ENCODE measurements at regions not wholly inside any gene's neighbourhood (a gene's known extent, or its start where the extent isn't known, plus 50 kb on each side); places are given as distances from the start of the nearest gene placed in this dataset.
A peak's percentile ranks its signal among the peaks of the same experiment; 100 is the strongest.

DNA sequence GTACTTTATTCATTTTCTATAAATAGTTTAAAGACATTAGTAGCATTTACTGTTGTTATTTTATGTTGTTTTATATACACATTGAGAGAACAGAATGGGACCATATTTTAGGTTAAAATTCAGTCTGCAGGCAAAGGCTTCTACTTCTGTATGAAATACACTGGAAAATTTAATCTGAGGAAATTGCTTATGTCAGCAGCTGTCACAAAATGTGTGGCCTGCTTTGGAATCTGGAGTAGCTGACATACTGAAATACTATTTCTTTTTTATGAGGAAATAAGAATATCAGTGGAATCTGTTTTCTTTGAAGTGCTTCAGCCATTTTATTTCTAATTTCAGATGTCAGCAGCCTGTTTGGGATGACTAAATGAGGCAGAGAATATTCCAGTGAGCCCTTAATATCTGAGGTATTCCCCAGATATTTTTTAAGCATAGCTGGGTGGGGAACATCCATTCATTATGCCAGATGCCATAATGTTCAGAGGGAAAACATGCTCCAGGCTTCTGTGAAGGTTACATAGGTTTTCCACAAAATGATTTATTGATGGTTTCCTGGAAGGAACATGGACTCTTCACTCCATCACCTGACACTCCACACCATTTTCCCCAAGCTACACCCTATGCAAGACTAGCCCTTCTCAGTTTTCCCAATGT is 267.1 kb downstream of the ARL4A start:
- DNase-seq = no peak
- in situ Hi-C loops (cut with HindIII; ENCODE audit: low pct_ligation_motif_present, low pct_unique_long_range_greater_than_20kb, low sequenced_read_pairs) = no loop called here

DNA sequence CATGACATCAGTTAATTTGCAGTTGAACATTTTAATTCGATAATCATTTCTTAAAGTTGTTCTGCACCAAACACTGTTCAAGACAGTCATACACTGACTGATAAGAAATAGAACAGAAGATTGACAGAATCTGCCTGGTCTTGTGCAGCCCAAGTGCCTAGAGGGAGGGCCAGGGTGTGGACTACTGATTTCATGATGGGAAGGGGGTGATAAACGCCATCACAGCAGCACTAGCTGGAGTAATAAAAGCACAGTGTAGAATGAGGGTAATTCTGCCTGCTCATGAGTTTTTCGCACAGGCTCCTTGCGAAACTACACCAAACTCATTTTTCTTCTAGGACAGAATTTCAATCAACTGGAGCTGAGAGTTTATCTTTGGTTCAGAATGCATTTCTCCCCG is 270.1 kb downstream of the ARL4A start:
- DNase-seq = no peak
- in situ Hi-C loops (cut with HindIII; ENCODE audit: low pct_ligation_motif_present, low pct_unique_long_range_greater_than_20kb, low sequenced_read_pairs) = no loop called here

DNA sequence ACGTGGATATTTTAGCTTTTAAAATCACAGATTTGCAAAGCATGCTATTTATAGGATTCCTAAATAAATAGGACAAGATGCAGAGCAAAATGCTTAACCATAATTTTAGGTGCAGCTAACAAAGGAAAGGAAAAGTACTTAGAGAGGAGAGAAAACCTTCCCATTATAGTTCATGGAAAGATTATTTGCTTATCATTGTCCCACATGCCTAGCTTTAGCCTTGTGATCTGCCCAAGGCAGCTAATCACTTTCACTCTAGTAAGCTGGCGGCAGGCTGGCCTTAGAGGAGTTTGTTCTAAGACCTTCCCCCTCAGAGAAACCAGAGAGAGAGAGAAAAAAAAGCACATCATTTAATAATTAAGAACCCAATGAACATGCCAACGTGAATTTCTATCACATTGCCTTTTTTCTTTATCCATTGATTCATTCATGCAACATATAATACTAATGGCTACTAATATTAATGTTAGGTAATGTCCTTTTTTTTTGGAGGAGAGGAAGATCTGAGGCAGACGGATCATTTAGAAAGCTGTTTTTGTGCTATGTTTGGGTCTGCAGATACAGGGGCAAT is 274.6 kb downstream of the ARL4A start:
- in situ Hi-C loops (cut with HindIII; ENCODE audit: low pct_ligation_motif_present, low pct_unique_long_range_greater_than_20kb, low sequenced_read_pairs) = no loop called here
- DNase-seq = no peak

DNA sequence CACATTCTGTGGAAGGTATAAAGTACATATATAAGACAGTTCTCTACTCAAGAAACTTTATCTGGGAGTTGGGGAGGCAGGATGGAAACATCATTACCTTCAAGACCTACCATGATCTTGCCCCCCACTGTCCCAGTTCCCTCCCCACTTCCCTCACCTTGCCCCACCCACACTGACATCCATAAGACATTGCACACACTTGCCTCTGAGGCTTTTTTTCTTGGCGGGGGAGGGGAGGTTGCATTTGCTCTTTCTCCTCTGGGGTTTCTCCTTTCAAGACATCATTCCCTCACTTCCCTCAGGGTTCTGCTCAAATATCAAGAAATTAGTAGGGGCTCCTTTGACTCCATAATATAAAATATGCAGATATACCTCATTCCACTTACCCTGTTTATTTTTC is 276.0 kb downstream of the ARL4A start:
- DNase-seq = no peak
- in situ Hi-C loops (cut with HindIII; ENCODE audit: low pct_ligation_motif_present, low pct_unique_long_range_greater_than_20kb, low sequenced_read_pairs) = no loop called here

DNA sequence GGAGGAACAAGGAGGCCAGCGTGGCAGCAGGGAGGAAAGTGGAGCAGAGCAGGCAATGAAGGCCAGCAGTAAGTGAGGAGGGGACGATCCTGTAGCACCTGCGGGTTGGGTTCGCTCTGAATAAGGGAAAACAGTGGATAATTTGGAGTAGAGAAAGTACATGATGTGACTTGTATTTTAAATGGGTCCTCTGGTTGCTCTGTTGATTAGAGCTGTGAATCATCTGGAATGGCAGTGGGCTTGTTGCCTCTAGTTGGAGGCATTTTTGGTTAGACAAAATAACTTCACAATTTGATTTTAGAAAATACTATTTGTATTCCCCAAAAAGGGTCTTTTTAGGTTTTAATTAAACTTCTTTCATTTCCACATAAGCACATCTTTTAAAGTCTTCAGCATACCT is 277.4 kb downstream of the ARL4A start:
- in situ Hi-C loops (cut with HindIII; ENCODE audit: low pct_ligation_motif_present, low pct_unique_long_range_greater_than_20kb, low sequenced_read_pairs) = no loop called here
- no peak for DNase-seq

DNA sequence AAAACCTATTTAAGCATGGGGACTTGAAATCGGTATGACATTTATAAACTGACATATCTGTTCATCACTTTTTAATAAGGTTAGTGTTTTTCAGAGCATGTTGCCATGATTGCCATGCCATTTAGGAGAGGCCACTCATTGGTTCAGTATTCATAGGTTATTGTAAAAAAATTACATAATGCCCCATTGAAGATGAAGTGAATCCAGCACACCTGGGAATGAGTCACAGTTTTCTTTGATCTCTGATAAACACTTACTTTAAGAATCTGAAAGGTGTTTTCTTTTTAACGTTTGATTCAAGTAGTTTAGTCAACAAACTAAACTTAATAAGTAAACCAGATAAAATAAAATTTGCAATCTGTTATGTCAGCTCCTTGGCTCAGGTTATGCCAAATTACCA is 278.3 kb downstream of the ARL4A start:
- DNase-seq = no peak
- in situ Hi-C loops (cut with HindIII; ENCODE audit: low pct_ligation_motif_present, low pct_unique_long_range_greater_than_20kb, low sequenced_read_pairs) = no loop called here

DNA sequence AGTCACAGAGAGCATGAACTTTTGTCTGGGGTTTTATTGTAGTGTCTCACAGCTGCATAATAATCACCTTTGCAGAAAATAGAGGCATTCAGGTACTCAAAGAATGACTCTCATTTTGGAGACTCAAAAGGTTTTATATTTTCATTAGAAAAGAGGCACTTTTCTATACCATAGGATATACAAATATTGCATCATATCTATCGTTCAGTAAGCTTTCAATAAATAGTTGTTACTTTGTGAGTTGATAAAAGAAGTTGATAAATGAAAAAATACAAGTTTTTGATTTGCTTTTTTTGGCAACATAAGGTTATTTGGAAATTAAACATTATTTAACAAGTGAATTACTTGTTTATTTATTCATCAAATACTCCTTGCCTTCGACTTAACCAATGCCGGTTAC is 279.9 kb downstream of the ARL4A start:
- DNase-seq = no peak
- in situ Hi-C loops (cut with HindIII; ENCODE audit: low pct_ligation_motif_present, low pct_unique_long_range_greater_than_20kb, low sequenced_read_pairs) = no loop called here

DNA sequence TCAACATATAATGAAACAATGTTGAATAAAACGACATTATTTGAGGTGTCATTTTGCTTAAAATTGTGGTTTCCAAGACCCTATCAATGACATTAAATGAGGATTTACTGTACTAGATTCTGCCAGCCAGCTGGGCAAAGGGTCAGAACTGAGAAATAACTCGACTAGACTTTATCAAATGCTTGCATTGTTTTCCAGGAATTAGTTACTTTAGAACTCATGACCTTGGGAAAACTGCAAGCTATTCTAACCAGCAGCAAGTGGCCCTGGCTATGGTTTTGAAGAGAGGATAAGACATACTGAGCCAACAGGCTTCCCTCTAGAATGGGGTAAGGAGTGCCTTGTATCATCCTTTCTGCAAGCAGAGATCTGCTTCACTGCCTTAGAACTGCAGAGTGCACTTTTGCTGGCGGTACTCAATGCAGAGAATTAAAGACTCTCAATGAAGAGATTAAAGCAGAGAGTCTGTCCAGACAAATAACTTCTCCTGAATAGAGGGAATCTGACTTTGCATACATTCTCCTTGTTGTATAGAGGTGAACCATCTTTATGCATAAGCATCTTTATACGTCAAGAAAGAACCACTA is 281.5 kb downstream of the ARL4A start:
- in situ Hi-C loops (cut with HindIII; ENCODE audit: low pct_ligation_motif_present, low pct_unique_long_range_greater_than_20kb, low sequenced_read_pairs) = no loop called here

DNA sequence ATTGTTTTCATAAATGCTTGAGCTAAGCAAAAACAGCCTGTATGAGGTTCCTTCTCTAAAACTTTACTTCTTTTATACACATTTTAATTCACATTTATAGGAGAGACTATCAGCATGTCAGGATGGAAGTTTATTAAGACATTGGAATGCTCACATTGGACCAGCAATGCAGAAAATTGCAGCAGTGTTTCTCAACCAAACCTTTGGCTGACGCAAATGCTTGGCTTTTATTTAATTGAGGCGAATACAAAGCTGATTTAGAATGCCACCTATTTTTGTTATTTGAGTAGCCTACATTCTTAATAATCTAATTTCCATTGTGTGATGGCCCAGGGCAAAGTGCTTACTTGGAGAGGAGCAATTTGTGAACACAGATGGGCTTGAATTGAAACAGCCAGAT is 283.2 kb downstream of the ARL4A start:
- no peak for DNase-seq
- in situ Hi-C loops (cut with HindIII; ENCODE audit: low pct_ligation_motif_present, low pct_unique_long_range_greater_than_20kb, low sequenced_read_pairs) = no loop called here

More for the DNA sequence above, 281.5 kb downstream of the ARL4A start:
- DNase-seq = no peak

DNA sequence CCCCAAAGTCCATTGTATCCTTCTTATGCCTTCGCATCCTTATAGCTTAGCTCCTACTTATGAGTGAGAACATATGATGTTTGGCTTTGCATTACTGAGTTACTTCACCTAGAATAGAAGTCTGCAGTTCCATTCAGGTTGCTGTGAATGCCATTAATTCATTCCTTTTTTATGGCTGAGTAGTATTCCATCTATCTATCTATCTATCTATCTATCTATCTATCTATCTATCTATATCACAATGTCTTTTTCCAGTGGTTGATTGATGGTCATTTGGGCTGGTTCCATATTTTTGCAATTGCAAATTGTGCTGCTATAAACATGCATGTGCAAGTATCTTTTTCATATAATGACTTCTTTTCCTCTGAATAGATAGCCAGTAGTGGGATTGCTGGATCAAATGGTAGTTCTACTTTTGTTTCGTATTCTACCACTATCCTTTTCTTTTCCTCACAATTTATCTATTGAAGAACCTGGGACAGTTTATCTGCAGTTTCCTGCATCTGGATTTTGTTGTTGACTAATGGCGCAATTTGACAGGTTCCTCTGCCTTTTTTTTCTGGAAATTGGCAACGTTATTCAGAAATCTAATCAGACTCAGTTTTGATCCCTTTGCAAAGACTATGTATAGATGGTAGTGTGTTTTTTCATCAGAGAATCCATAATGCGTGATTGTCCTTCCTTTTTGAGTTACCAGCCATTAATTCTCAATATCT is 287.2 kb downstream of the ARL4A start:
- in situ Hi-C loops (cut with HindIII; ENCODE audit: low pct_ligation_motif_present, low pct_unique_long_range_greater_than_20kb, low sequenced_read_pairs) = no loop called here
- no peak for DNase-seq

DNA sequence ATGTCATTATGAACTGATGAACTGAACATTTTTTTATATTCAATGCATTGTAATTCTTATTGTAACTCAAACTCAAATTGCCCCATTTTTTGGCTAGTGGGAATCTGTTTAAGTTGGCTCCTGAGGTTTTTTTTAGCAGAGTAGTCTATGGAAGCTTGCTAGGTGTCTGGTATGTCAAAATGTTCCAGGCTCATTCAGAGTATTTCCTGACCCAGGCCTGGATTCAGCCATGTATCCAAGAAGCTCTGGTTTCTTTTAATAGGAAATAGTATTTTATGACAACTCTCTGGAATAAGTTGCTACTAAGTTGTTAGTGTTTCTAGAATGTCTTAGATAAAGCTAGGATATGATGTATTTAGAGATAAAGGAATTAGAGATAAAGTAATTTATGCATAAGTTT is 288.0 kb downstream of the ARL4A start:
- no peak for DNase-seq
- in situ Hi-C loops (cut with HindIII; ENCODE audit: low pct_ligation_motif_present, low pct_unique_long_range_greater_than_20kb, low sequenced_read_pairs) = no loop called here

DNA sequence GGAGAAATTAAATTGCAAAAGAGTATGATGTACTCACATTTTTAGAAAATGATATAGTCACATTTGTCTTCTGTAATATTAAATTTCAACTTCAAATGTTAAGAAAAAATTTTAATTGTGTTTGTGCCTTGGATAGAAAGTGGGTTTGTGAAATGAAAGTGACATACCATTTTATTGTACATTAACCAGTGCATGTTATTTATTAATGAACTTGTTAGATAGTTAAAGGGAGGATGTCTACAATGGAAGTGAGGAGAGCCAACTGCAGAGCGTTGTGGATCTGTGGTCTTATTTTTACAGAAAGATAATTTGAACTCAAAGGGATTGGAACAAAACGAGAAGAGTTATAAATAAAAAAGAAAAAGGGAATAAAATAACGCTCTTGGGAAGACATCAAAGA is 291.7 kb downstream of the ARL4A start:
- in situ Hi-C loops (cut with HindIII; ENCODE audit: low pct_ligation_motif_present, low pct_unique_long_range_greater_than_20kb, low sequenced_read_pairs) = no loop called here

DNA sequence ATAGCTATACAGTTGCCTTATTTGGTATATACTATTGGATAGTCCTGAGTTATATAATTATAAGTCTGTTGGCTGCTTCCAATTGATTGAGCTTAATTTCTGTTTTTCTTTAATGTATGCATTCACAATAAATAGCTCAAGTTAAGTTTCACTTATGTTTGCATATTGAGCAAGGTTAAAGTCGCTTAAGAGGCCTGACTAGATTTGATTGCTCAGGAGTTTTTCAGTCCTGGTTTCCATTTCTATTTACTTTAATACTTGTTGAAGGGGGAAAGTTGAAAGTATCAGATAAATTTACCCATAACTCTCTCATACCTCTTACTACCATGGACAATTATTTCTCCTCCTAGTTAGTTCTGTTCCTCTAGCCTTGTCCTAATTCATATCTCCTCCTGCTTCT is 294.7 kb downstream of the ARL4A start:
- in situ Hi-C loops (cut with HindIII; ENCODE audit: low pct_ligation_motif_present, low pct_unique_long_range_greater_than_20kb, low sequenced_read_pairs) = no loop called here
- DNase-seq = no peak

More for the DNA sequence above, 291.7 kb downstream of the ARL4A start:
- peak; percentile 87 for DNase-seq

DNA sequence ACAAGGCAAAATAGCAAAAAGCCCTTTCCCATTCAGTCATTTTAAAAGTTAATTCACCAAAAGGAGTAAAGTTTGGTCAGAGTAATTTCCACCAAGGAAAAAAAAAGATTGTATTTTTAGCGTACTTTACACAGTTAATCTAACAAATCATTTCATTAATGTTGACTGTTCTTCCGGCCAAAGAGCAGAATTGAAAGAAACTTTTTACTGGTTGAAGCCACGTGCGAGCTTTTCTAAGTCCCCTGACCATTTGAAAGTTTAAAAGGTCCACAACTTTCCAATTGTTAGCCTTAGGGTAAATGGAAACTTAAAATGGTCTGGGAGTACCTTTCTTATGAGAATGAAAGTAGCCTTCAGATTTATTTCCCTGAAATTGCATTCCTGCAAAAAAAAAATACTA is 296.7 kb downstream of the ARL4A start:
- DNase-seq = no peak
- in situ Hi-C loops (cut with HindIII; ENCODE audit: low pct_ligation_motif_present, low pct_unique_long_range_greater_than_20kb, low sequenced_read_pairs) = no loop called here

DNA sequence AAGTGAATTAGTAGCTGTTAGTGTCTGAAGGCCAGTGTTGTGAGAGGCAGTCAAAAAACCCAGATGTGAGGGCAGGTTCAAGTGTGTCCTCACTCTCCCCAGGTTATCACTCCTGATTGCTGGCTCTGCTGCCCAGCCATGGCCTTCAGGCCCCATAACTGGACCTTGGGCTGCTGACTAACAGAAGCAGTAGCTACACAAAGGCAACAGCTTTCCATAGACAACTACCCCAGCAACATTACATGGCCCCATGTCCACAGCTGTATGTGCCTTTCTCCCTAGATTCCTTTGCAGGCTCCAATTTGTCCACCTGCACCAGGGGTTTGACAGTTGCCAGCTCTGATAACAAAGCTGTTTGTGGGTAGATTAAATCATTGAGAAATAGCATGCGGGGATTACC is 297.8 kb downstream of the ARL4A start:
- no peak for DNase-seq
- in situ Hi-C loops (cut with HindIII; ENCODE audit: low pct_ligation_motif_present, low pct_unique_long_range_greater_than_20kb, low sequenced_read_pairs) = no loop called here

DNA sequence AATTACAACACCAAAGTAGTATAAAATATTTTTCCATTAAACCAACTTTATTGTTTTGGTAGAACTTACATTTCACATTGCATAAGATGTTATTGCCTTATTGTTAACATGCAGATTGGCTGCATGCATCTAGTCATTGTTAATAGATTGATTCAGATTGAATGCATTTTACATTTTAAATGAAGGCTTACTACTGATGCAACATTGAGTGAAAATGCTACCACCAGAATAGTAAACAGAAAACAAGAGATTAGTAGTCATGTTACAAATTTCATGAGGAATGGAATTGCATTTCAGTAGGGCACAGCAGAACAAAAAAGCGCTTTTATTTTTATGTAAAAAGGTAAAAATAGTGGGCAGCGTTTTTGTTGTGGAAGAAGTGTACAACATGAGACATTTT is 298.3 kb downstream of the ARL4A start:
- DNase-seq = no peak
- in situ Hi-C loops (cut with HindIII; ENCODE audit: low pct_ligation_motif_present, low pct_unique_long_range_greater_than_20kb, low sequenced_read_pairs) = no loop called here

DNA sequence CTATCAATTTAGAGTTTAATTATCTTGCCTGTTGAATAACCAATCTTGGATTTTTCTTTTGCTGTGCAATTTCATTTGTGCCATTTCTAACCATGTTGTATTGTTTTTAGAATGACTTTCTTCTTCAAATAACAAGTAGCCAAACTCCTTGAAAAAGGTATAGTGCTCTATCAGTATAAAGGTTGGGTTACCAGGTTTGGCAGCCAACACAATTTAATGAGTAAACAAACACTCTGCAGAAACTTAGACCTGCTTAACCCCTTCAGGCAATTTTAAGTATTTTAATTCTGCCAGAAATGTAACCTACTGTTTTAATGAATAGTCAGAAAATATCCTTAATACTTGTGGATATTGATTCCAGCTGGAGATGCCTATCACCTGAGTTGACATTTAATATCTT is 299.8 kb downstream of the ARL4A start:
- in situ Hi-C loops (cut with HindIII; ENCODE audit: low pct_ligation_motif_present, low pct_unique_long_range_greater_than_20kb, low sequenced_read_pairs) = no loop called here
- DNase-seq = no peak

DNA sequence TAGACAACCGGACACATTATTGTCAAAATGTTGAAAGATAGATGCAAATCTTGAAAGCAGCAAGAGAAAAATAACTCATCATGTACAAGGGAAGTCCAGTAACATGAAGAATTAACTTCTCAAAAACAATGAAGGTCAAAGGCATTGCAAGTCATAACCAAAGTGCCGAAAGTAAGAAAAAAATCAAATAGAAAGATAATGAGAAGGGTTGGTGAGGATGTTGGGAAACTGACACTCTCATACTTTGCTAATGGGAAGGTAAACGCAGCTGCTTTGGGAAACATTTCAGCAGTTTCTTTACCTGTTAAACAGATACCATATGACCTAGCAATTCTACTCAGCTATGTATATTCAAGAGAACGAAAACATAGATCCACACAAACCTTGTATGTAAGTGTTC is 303.0 kb downstream of the ARL4A start:
- in situ Hi-C loops (cut with HindIII; ENCODE audit: low pct_ligation_motif_present, low pct_unique_long_range_greater_than_20kb, low sequenced_read_pairs) = no loop called here
- no peak for DNase-seq

DNA sequence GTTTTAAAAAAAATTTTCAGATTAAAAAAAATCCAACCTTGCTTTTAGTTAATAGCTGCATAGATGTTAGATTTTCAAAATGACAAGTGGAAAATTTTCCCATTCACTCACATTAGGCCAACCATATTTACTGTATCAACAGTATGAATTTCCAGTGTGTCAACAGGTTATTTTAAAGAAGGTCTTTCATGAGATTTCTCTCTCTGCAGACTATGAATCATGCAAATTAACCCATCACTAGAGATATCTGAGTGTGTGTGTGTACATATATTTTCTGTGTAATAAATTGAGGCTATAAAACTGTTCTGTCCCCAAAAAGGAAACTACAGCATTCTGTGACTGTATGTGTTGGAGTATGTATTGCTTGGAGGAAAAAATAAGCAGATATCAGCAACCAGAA is 305.6 kb downstream of the ARL4A start:
- in situ Hi-C loops (cut with HindIII; ENCODE audit: low pct_ligation_motif_present, low pct_unique_long_range_greater_than_20kb, low sequenced_read_pairs) = no loop called here
- no peak for DNase-seq

All from ACHN (cell line).